HEK293 (cell line): ENCODE measurements at regions not wholly inside any gene's neighbourhood (a gene's known extent, or its start where the extent isn't known, plus 50 kb on each side); places are given as distances from the start of the nearest gene placed in this dataset.

Experiments
- ATF2 ChIP-seq: fragments of 450-650 bp; formaldehyde crosslinking; IDR thresholded peaks from 2 replicates; pipeline ENCODE4 v1.5.1; 2016; ENCODE audit warnings: missing biosample characterization, missing genetic modification characterization, low read depth
- CTCF ChIP-seq: fragments of 450-650 bp; formaldehyde crosslinking; IDR thresholded peaks from 2 replicates; pipeline ENCODE4 v1.5.1; 2016; ENCODE audit warnings: missing biosample characterization, missing genetic modification characterization
- YY1 ChIP-seq: fragments of 450-650 bp; formaldehyde crosslinking; IDR thresholded peaks from 2 replicates; pipeline ENCODE4 v1.5.1; 2018; ENCODE audit warnings: missing biosample characterization, missing genetic modification characterization
- ZNF623 ChIP-seq: fragments of 450-650 bp; formaldehyde crosslinking; IDR thresholded peaks from 2 replicates; pipeline ENCODE4 v1.5.1; 2016; ENCODE audit warnings: missing biosample characterization, missing genetic modification characterization

- TF ChIP-seq ATF2: no peak
- TF ChIP-seq YY1 (tag by site-specific recombination): no peak
- no peak for TF ChIP-seq CTCF (tag by site-specific recombination)
- no peak for TF ChIP-seq ZNF623 (tag by site-specific recombination)
Measured at GRCh38 chr11:69227271-69227670, 66.7 kb upstream of the MYEOV start.
